IMR-90 (cell line): ENCODE measurements at regions not wholly inside any gene's neighbourhood (a gene's known extent, or its start where the extent isn't known, plus 50 kb on each side); places are given as distances from the start of the nearest gene placed in this dataset.

ENCODE experiments used
- BHLHE40 ChIP-seq: fragments of 150-350 bp; IDR thresholded peaks from 2 replicates; pipeline ENCODE4 v1.6.1; 2016; ENCODE audit warnings: mild to moderate bottlenecking, low read depth, low read length
- CHD1 ChIP-seq: IDR thresholded peaks from 2 replicates; pipeline ENCODE4 v1.6.1; 2012; ENCODE audit warnings: low read depth, low read length, improper control_type of control experiment
- FOS ChIP-seq: fragments of 150-350 bp; IDR thresholded peaks from 2 replicates; pipeline ENCODE4 v1.6.1; 2016; ENCODE audit warnings: low read depth, low read length
- MAFK ChIP-seq: IDR thresholded peaks from 2 replicates; pipeline ENCODE4 v1.6.1; 2012; ENCODE audit warnings: low read depth, low read length, improper control_type of control experiment
- MAZ ChIP-seq: IDR thresholded peaks from 2 replicates; pipeline ENCODE4 v1.6.1; 2012; ENCODE audit warnings: low read depth, mild to moderate bottlenecking, low read length, improper control_type of control experiment, moderate library complexity, borderline replicate concordance
- POLR2A ChIP-seq: IDR thresholded peaks from 2 replicates; pipeline ENCODE4 v1.6.1; 2012; ENCODE audit warnings: mild to moderate bottlenecking, low read depth, low read length
- RAD21 ChIP-seq: IDR thresholded peaks from 2 replicates; pipeline ENCODE4 v1.6.1; 2012; ENCODE audit warnings: low read length, improper control_type of control experiment
- RCOR1 ChIP-seq: IDR thresholded peaks from 2 replicates; pipeline ENCODE4 v1.6.1; 2012; ENCODE audit warnings: mild to moderate bottlenecking, low read length, improper control_type of control experiment; ENCODE audit not compliant: insufficient replicate concordance
- RFX5 ChIP-seq: IDR thresholded peaks from 2 replicates; pipeline ENCODE4 v1.8.0; 2012; ENCODE audit warnings: low read depth, mild to moderate bottlenecking, low read length, moderate library complexity
- TF ChIP-seq, protein P1 (sequence below): conservative IDR thresholded peaks from 2 replicates; pipeline ENCODE4 v1.5.1; 2012; ENCODE audit warnings: mild to moderate bottlenecking, low read depth, low read length, improper control_type of control experiment

- TF ChIP-seq, protein P1, sequence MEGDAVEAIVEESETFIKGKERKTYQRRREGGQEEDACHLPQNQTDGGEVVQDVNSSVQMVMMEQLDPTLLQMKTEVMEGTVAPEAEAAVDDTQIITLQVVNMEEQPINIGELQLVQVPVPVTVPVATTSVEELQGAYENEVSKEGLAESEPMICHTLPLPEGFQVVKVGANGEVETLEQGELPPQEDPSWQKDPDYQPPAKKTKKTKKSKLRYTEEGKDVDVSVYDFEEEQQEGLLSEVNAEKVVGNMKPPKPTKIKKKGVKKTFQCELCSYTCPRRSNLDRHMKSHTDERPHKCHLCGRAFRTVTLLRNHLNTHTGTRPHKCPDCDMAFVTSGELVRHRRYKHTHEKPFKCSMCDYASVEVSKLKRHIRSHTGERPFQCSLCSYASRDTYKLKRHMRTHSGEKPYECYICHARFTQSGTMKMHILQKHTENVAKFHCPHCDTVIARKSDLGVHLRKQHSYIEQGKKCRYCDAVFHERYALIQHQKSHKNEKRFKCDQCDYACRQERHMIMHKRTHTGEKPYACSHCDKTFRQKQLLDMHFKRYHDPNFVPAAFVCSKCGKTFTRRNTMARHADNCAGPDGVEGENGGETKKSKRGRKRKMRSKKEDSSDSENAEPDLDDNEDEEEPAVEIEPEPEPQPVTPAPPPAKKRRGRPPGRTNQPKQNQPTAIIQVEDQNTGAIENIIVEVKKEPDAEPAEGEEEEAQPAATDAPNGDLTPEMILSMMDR: no peak
- TF ChIP-seq BHLHE40 (no peak), POLR2A (no peak), RFX5 (no peak), MAFK (no peak), RAD21 (no peak), RCOR1 (no peak), MAZ (no peak), FOS (no peak), CHD1 (no peak)
Measured at GRCh38 chr12:107169200-107169599, 75.9 kb upstream of the CRY1 start.
